ENCODE measurements at regions not wholly inside any gene's neighbourhood (a gene's known extent, or its start where the extent isn't known, plus 50 kb on each side); places are given as distances from the start of the nearest gene placed in this dataset.

DNA sequence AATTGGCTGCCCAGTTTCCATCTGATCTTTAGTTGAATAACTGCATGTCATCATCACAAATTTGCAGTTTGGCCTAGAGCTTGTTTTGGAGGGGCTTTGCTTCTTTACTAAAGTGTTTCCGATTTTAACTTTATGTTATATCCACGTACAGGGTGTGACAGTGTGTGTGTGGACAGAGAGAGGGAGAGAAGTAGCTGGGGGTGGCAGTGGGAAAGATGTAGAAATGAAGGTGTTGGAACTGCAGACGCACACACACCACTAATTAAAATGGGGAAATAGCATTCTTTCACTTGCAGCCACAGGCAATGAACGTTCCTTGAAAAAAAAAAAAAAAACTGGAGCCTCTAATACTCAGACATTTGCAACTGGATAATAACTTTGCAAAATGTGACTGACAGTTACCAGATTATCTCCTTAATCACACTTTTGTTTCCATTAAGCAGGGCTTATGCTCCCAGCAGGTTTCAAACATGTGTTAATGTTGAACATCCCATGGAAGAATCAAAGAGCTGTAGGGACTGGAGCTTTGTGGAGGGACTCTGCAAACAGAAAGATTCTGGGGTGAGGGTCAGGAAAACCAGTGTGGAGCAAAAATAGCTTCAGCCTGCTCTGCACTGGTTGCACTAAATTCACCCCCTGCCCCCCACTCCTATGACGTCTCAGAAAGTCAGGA, 238.1 kb upstream of the TENM4 start:
- no peak for DNase-seq (ENCODE audit: low read depth in 2 of 2)

DNA sequence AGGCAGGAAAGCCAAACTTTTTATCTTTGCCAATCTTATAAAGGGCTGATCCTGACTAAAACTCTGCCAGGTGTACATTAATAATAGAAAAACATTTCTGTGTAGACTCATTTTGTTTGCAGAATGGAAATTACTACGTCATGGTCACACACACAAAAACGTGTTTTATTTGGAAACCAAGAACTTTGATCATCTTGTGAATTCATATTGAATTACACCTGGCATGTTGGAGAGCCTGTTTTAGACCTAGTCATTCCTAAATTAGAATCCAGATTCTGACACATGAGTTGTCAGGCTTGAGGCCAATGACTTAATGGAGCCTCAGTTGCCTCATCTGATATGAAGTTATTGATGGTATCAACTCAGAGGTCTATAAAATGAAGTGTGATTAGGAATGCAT, 235.6 kb upstream of the TENM4 start:
- DNase-seq (ENCODE audit: low read depth in 2 of 2) = no peak

GRCh38 chr11:79675081-79675480, 234.3 kb upstream of the TENM4 start:
- no peak for DNase-seq (ENCODE audit: low read depth in 2 of 2)

- no peak for DNase-seq (ENCODE audit: low read depth in 2 of 2)
Observed at GRCh38 chr11:79672786-79673185, 232.0 kb upstream of the TENM4 start.

- no peak for DNase-seq (ENCODE audit: low read depth in 2 of 2)
Observed at GRCh38 chr11:79671401-79671800, 230.6 kb upstream of the TENM4 start.

DNA sequence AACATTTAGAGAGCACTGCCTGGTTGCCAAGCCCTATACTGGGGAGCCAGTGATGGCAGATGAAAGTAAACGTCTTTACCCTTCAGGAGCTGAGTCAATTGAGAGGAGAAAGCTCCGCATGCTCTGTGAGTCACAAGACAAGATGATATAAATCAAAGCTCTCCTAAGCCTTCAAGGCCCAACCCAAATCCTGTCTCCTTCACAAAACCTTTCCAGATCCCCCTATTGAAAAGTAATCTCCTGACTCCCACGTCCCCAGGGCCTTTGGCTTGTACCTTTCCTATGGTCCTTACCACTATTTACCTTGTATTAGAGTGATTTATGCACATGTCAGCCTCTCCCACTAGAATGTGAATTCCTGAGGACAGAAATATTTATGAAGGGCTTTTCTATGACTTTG, 230.1 kb upstream of the TENM4 start:
- no peak for DNase-seq (ENCODE audit: low read depth in 2 of 2)

GRCh38 chr11:79668575-79668974, 227.7 kb upstream of the TENM4 start:
- no peak for DNase-seq (ENCODE audit: low read depth in 2 of 2)

DNA sequence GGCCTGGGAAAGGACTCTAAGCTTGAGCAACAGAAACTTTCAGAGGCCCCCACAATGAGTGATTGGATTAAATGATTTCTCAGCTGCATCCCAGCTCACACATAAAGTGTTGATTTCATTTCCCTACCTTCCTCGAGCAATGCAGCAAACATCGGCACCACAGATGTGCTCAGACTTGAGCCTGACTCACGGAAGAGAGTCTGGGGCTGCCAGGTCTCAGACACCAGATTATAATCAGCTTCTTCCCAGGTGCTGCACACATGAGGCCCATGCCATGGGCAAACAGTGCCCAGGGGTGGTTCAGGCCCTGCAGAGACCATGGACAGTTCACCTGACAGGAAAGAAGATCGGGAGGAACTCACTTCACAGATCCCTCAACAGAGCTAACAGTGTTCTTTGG, 226.6 kb upstream of the TENM4 start:
- no peak for DNase-seq (ENCODE audit: low read depth in 2 of 2)

- DNase-seq (ENCODE audit: low read depth in 2 of 2) = no peak
Observed at GRCh38 chr11:79663017-79663416, 222.2 kb upstream of the TENM4 start.

GRCh38 chr11:79661373-79661772, 220.5 kb upstream of the TENM4 start:
- no peak for DNase-seq (ENCODE audit: low read depth in 2 of 2)

- DNase-seq (ENCODE audit: low read depth in 2 of 2) = no peak
Observed at GRCh38 chr11:79648766-79649520, 208.1 kb upstream of the TENM4 start.

DNA sequence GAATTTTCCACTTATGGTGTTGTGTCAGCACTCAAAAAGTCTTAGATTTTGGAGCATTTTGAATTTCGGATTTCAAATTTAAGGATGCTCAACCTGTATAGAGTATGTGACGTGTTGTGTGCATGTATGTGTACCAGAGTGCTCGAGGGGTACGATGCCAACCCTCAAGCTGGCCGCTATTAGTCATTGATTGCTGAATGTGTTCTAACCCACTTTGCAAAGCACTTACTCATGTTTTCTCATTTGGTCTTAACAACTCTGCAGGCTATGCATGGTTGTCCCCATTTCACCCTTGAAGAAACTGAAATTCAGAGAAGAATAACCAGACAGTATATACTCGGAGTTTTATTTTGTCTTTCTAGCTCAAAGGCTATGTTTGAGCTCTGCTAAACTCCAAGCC, 196.4 kb upstream of the TENM4 start:
- no peak for DNase-seq (ENCODE audit: low read depth in 2 of 2)

DNA sequence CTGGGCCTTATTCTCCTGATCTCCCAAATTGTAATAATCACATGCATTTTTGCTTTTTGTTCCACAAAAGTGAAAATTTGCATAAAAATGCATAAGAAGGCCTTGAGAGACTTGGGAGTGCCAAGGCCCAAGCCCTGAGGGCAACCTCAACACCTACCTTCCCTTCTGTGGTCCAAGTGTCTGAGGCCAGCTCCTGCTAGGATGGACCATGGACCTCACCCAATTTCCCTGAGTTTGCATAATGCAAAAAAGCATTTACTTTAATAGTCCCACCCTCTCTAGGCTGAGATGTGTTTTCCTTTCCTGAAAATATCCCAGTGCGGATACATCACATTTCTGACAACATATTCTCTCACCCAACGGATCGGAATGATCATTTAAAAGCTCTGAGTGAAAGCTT, 194.1 kb upstream of the TENM4 start:
- DNase-seq (ENCODE audit: low read depth in 2 of 2) = no peak

DNA sequence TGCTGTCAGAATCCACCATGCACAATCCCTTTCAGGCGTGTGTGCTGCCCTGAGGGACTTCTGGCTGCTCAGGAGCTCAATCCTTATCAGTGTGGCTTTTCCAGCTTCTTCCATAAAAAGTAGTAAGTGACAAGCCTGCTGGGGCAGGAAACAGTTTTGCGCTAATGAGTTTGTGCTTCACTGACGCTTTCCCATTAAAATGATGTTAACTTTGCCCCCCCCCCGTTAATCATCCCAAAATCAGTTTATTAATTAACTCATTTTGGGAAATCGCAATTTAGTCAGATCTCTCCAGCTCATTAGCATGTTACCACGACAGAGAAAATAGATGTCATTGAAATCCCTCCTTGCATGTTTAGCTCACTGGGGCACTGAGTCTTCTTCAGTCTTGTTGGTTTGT, 186.5 kb upstream of the TENM4 start:
- DNase-seq (ENCODE audit: low read depth in 2 of 2) = no peak

GRCh38 chr11:79626135-79627075, 185.6 kb upstream of the TENM4 start:
- no peak for DNase-seq (ENCODE audit: low read depth in 2 of 2)

DNA sequence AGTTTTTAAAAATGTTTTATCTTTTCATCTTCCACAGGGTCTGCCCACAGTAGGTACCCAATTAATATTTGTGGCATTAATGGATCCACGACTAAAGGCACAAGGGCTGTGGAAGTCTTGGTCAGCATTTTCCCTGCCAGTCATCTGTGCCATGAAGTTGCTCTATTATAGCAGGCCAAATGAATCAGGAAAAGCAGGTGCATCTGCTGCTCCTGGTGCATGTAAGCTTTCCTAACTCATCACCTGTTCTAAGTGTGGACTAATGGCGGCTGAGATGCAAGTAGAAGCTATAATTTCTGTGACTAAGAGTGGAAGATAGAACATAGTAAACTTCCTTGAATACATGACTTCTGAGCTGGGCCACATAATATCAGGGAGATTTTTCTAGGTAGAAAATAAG, 182.5 kb upstream of the TENM4 start:
- DNase-seq (ENCODE audit: low read depth in 2 of 2) = no peak

DNA sequence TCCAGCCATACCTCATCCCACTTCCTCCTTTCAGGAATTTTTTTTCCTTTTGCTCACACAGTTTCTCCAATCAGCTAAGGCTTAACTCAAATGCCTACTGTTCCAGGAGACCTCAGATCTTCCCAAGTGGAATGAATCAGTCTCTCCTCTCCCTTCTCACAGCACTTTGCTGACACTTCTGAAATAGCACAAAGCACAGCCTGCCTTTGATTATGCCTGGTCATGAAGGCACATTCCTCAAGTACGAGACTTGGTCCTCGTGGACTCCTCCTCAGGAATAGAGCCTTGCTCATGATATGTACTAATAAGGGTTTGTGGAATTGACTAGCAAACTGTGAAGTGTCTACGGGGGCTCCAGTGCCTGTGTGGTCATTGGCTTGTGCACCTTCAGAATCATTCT, 176.7 kb upstream of the TENM4 start:
- DNase-seq (ENCODE audit: low read depth in 2 of 2) = no peak

- DNase-seq (ENCODE audit: low read depth in 2 of 2) = no peak
Observed at GRCh38 chr11:79616392-79616851, 175.6 kb upstream of the TENM4 start.

GRCh38 chr11:79615425-79615824, 174.6 kb upstream of the TENM4 start:
- DNase-seq (ENCODE audit: low read depth in 2 of 2) = no peak

GRCh38 chr11:79610678-79611077, 169.8 kb upstream of the TENM4 start:
- no peak for DNase-seq (ENCODE audit: low read depth in 2 of 2)

DNA sequence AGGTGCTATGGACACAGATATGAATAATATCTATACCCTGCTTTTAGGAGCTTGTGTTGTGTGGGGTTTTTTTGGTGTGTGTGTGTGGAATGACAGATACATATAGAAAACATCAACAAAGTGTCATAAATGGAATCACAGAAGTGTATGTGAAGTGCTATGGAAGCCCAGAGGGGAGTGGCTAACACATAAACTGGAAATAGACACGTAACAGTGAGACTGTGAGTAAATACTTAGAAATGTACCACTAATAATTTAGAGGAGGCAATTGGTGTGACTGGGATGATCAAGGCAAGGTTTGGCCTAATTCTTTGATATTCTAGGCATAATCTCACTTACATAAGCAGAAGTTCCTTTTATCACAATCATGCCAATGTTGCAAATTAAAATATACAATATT, 169.3 kb upstream of the TENM4 start:
- DNase-seq (ENCODE audit: low read depth in 2 of 2) = no peak

GRCh38 chr11:79609511-79609910, 168.7 kb upstream of the TENM4 start:
- DNase-seq (ENCODE audit: low read depth in 2 of 2) = no peak
